Fibroblast of lung (primary cell): ENCODE measurements at regions not wholly inside any gene's neighbourhood (a gene's known extent, or its start where the extent isn't known, plus 50 kb on each side); places are given as distances from the start of the nearest gene placed in this dataset.

Experiments used
- DNase-seq, 2 donors: peaks; one replicate each; pipeline versions ENCODE4 v3.0.0 to v3.0.0-alpha.2; 2010; ENCODE audit warnings: low read depth in 2 of 2
- H2AFZ ChIP-seq: 2 replicates; pipeline ENCODE4 v1.5.1; 2012; ENCODE audit warnings: low read length, control low read depth, inconsistent platforms
- H3K27ac ChIP-seq: 2 replicates; pipeline ENCODE4 v1.5.1; 2011; ENCODE audit warnings: low read length, control low read depth; ENCODE audit not compliant: insufficient read depth
- H3K27me3 ChIP-seq: 2 replicates; pipeline ENCODE4 v1.5.1; 2011; ENCODE audit warnings: mild to moderate bottlenecking, low read length; ENCODE audit not compliant: control insufficient read depth, insufficient read depth
- H3K36me3 ChIP-seq: 2 replicates; pipeline ENCODE4 v1.5.1; 2011; ENCODE audit warnings: low read length; ENCODE audit not compliant: control insufficient read depth, insufficient read depth
- H3K4me1 ChIP-seq: 2 replicates; pipeline ENCODE4 v1.5.1; 2011; ENCODE audit warnings: low read length; ENCODE audit not compliant: control insufficient read depth, insufficient read depth; ENCODE audit errors: extremely low read depth
- H3K4me2 ChIP-seq: 2 replicates; pipeline ENCODE4 v1.5.1; 2011; ENCODE audit warnings: low read length, control low read depth; ENCODE audit not compliant: insufficient read depth; ENCODE audit errors: extremely low read depth
- H3K4me3 ChIP-seq, 4 experiments: fragments of 200-600 bp in 1 of 4; sonication (generic) in 1 of 4; replicated peaks in 1 of 4; 2 replicates each; pipeline ENCODE4 v1.5.1; 2011 to 2016; ENCODE audit warnings: low read length in 4 of 4, low read depth in 3 of 4, mild to moderate bottlenecking in 3 of 4, control low read depth in 2 of 4, inconsistent platforms in 1 of 4, mixed read lengths in 1 of 4; ENCODE audit not compliant: insufficient read depth in 1 of 4; ENCODE audit errors: control extremely low read depth in 1 of 4
- H3K79me2 ChIP-seq: 2 replicates; pipeline ENCODE4 v1.5.1; 2012; ENCODE audit warnings: mild to moderate bottlenecking, low read length, inconsistent platforms; ENCODE audit not compliant: control insufficient read depth, insufficient read depth
- H3K9ac ChIP-seq: 2 replicates; pipeline ENCODE4 v1.5.1; 2011; ENCODE audit warnings: mild to moderate bottlenecking, low read length, control low read depth; ENCODE audit not compliant: insufficient read depth
- H3K9me3 ChIP-seq: 2 replicates; pipeline ENCODE4 v1.5.1; 2012; ENCODE audit warnings: low read depth, low read length; ENCODE audit not compliant: control insufficient read depth, insufficient read depth
- H4K20me1 ChIP-seq: 2 replicates; pipeline ENCODE4 v1.5.1; 2011; ENCODE audit warnings: low read length; ENCODE audit not compliant: control insufficient read depth, insufficient read depth; ENCODE audit errors: extremely low read depth
- CTCF ChIP-seq, 2 donors: IDR thresholded peaks in 1 of 2; conservative IDR thresholded peaks in 1 of 2; 1 replicate in 1 of 2; 2 replicates in 1 of 2; pipeline ENCODE4 v1.5.1; 2011 to 2012; ENCODE audit warnings: low read length in 2 of 2, control low read depth in 1 of 2, inconsistent platforms in 1 of 2, low read depth in 1 of 2, mild to moderate bottlenecking in 1 of 2
- EZH2 ChIP-seq: IDR thresholded peaks from 2 replicates; pipeline ENCODE4 v1.5.1; 2012; ENCODE audit warnings: low read length, control low read depth, mild to moderate bottlenecking; ENCODE audit errors: missing control alignments

DNA sequence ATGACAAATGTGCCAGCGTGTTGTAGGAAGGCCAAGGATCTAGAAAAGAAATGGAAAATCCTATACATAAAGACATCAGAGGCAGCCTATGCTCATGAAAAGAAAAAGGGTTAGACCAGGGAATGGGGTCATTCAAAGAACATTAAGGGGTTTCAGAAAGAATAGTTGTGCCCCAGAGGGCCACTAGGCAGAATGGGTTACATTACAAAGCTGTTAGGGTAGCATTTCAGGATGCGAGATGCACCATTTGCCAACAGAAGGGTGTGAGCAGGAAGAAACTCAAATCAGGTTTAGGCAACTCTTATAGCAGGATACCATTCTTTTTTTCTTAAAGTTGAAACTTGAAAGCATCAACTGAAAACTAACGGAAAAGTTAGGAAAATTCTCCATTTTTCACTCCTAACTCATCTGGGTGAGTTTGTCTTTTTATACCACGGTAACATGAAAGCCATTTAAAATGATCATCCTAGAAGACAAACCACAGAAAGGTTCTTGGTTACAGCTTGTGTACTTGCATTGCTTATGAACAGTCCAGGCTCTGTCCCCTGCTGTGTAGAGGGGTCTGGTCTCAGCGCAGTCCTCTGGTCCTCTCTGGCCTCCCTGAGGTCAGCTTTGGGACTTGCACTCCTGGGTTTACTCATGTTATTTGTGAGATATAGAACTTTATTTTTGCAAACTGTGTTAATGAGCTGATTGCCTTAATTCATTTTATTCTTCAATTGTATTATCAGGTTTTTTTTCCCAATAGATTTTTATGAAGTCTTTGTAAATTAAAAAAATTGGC lies 209.1 kb downstream of the DACT1 start:
- H3K79me2 ChIP-seq: no peaks in the 10 kb centered on the region
- H3K4me3 ChIP-seq: no peak overlapping the region
- TF ChIP-seq CTCF (conservative IDR thresholded peaks at IDR 0.05 in 1 of 2, IDR thresholded peaks at IDR 0.05 in 1 of 2; ENCODE audit: low read depth in 1 of 2, low read length in 2 of 2): no peak
- TF ChIP-seq EZH2: no peak
- no peak for DNase-seq
- no peaks in the 10 kb centered on the region for H4K20me1 ChIP-seq
- H3K4me1 ChIP-seq: no peaks in the 10 kb centered on the region
- no peak overlapping the region for H3K9ac ChIP-seq
- H2AFZ ChIP-seq: no peak overlapping the region
- no peaks in the 10 kb centered on the region for H3K9me3 ChIP-seq
- H3K36me3 ChIP-seq: no peaks in the 10 kb centered on the region
- no peaks in the 10 kb centered on the region for H3K27me3 ChIP-seq
- H3K27ac ChIP-seq: no peak overlapping the region
- no peak overlapping the region for H3K4me2 ChIP-seq

DNA sequence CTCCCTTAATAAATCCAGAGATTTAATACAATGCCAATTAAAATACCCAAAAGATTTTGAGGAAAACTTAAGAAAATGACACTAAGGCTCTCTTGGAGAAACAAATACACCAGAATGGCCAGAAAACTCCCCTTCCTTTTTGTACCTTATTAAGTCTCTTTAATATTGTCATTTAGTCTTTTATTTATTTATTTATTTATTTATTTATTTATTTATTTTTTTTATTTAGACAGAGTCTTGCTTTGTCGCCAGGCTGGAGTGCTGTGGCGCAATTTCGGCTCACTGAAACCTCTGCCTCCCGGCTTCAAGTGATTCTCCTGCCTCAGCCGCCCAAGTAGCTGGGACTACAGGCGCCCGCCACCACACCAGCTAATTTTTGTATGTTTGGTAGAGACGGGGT lies 210.6 kb downstream of the DACT1 start:
- H3K9me3 ChIP-seq: no peaks in the 10 kb centered on the region
- no peaks in the 10 kb centered on the region for H4K20me1 ChIP-seq
- H3K27ac ChIP-seq: no peak overlapping the region
- H3K4me2 ChIP-seq: no peak overlapping the region
- H2AFZ ChIP-seq: no peak overlapping the region
- H3K4me3 ChIP-seq: no peak overlapping the region
- H3K79me2 ChIP-seq: no peaks in the 10 kb centered on the region
- H3K4me1 ChIP-seq: no peaks in the 10 kb centered on the region
- H3K27me3 ChIP-seq: no peaks in the 10 kb centered on the region
- H3K36me3 ChIP-seq: no peaks in the 10 kb centered on the region
- H3K9ac ChIP-seq: no peak overlapping the region
- DNase-seq: no peak
- no peak for TF ChIP-seq EZH2
- no peak for TF ChIP-seq CTCF (conservative IDR thresholded peaks at IDR 0.05 in 1 of 2, IDR thresholded peaks at IDR 0.05 in 1 of 2; ENCODE audit: low read depth in 1 of 2, low read length in 2 of 2)

- no peak overlapping the region for H3K4me2 ChIP-seq
- no peaks in the 10 kb centered on the region for H3K4me1 ChIP-seq
- no peaks in the 10 kb centered on the region for H3K27me3 ChIP-seq
- no peak for DNase-seq
- no peaks in the 10 kb centered on the region for H3K36me3 ChIP-seq
- no peak overlapping the region for H3K9ac ChIP-seq
- no peak overlapping the region for H3K4me3 ChIP-seq
- H4K20me1 ChIP-seq: no peaks in the 10 kb centered on the region
- TF ChIP-seq CTCF (conservative IDR thresholded peaks at IDR 0.05 in 1 of 2, IDR thresholded peaks at IDR 0.05 in 1 of 2; ENCODE audit: low read depth in 1 of 2, low read length in 2 of 2) (no peak), EZH2 (no peak)
- H3K27ac ChIP-seq: no peak overlapping the region
- H2AFZ ChIP-seq: no peak overlapping the region
- no peaks in the 10 kb centered on the region for H3K79me2 ChIP-seq
- no peaks in the 10 kb centered on the region for H3K9me3 ChIP-seq
Measured at GRCh38 chr14:58849601-58850000, 211.8 kb downstream of the DACT1 start.
